ENCODE measurements at regions not wholly inside any gene's neighbourhood (a gene's known extent, or its start where the extent isn't known, plus 50 kb on each side); places are given as distances from the start of the nearest gene placed in this dataset.

- DNase-seq (ENCODE audit: low read depth, low spot score): no peak
- no peak overlapping the region for H3K27ac ChIP-seq
Measured at GRCh38 chr6:11428895-11429294, 108.7 kb upstream of the TMEM170B start.

- H3K27ac ChIP-seq: no peak overlapping the region
- DNase-seq (ENCODE audit: low read depth, low spot score): no peak
Measured at GRCh38 chr6:11428371-11428770, 109.2 kb upstream of the TMEM170B start.

- DNase-seq (ENCODE audit: low read depth, low spot score): no peak
Measured at GRCh38 chr6:11427723-11428245, 109.8 kb upstream of the TMEM170B start.

GRCh38 chr6:11427091-11427722, 110.3 kb upstream of the TMEM170B start:
- no peak for DNase-seq (ENCODE audit: low read depth, low spot score)
- H3K27ac ChIP-seq: no peak overlapping the region

More at GRCh38 chr6:11427723-11428245, 109.8 kb upstream of the TMEM170B start:
- no peak overlapping the region for H3K27ac ChIP-seq

- DNase-seq (ENCODE audit: low read depth, low spot score): no peak
- H3K27ac ChIP-seq: no peak overlapping the region
Measured at GRCh38 chr6:11426571-11426970, 111.0 kb upstream of the TMEM170B start.

GRCh38 chr6:11425876-11426275, 111.7 kb upstream of the TMEM170B start:
- no peak overlapping the region for H3K27ac ChIP-seq
- DNase-seq (ENCODE audit: low read depth, low spot score): no peak

- no peak overlapping the region for H3K27ac ChIP-seq
- DNase-seq (ENCODE audit: low read depth, low spot score): no peak
Measured at GRCh38 chr6:11425431-11425871, 112.1 kb upstream of the TMEM170B start.

GRCh38 chr6:11424395-11425034, 113.0 kb upstream of the TMEM170B start:
- peak overlapping the region; percentile 75 for H3K27ac ChIP-seq
- no peak for DNase-seq (ENCODE audit: low read depth, low spot score)

GRCh38 chr6:11423667-11424066, 113.9 kb upstream of the TMEM170B start:
- DNase-seq (ENCODE audit: low read depth, low spot score): peak; percentile 36
- H3K27ac ChIP-seq: peak overlapping the region; percentile 75

- peak overlapping the region; percentile 75 for H3K27ac ChIP-seq
Measured at GRCh38 chr6:11423072-11423471, 114.5 kb upstream of the TMEM170B start.

GRCh38 chr6:11419763-11420453, 117.6 kb upstream of the TMEM170B start:
- DNase-seq (ENCODE audit: low read depth, low spot score): no peak
- no peak overlapping the region for H3K27ac ChIP-seq

More at GRCh38 chr6:11423072-11423471, 114.5 kb upstream of the TMEM170B start:
- DNase-seq (ENCODE audit: low read depth, low spot score): no peak

- DNase-seq (ENCODE audit: low read depth, low spot score): no peak
- H3K27ac ChIP-seq: no peak overlapping the region
Measured at GRCh38 chr6:11418290-11418905, 119.2 kb upstream of the TMEM170B start.

GRCh38 chr6:11416936-11417576, 120.5 kb upstream of the TMEM170B start:
- H3K27ac ChIP-seq: no peak overlapping the region
- DNase-seq (ENCODE audit: low read depth, low spot score): no peak

- H3K27ac ChIP-seq: peak overlapping the region; percentile 20
Measured at GRCh38 chr6:11416099-11416935, 121.2 kb upstream of the TMEM170B start.

GRCh38 chr6:11415557-11415956, 122.0 kb upstream of the TMEM170B start:
- DNase-seq (ENCODE audit: low read depth, low spot score): no peak
- peak overlapping the region; percentile 20 for H3K27ac ChIP-seq

More at GRCh38 chr6:11416099-11416935, 121.2 kb upstream of the TMEM170B start:
- peak; percentile 68 for DNase-seq (ENCODE audit: low read depth, low spot score)

GRCh38 chr6:11414176-11414963, 123.2 kb upstream of the TMEM170B start:
- H3K27ac ChIP-seq: peak overlapping the region; percentile 55
- DNase-seq (ENCODE audit: low read depth, low spot score): peak; percentile 98

- no peak for DNase-seq (ENCODE audit: low read depth, low spot score)
- H3K27ac ChIP-seq: peak overlapping the region; percentile 55
Measured at GRCh38 chr6:11413728-11414127, 123.8 kb upstream of the TMEM170B start.

- DNase-seq (ENCODE audit: low read depth, low spot score): no peak
- no peak overlapping the region for H3K27ac ChIP-seq
Measured at GRCh38 chr6:11413117-11413687, 124.3 kb upstream of the TMEM170B start.

Data from epithelial cell of prostate (primary cell).